IPS-20b (cell line): ENCODE measurements at regions not wholly inside any gene's neighbourhood (a gene's known extent, or its start where the extent isn't known, plus 50 kb on each side); places are given as distances from the start of the nearest gene placed in this dataset.

Experiments
- H3K27ac ChIP-seq: one replicate; pipeline ENCODE4 v1.5.1; 2013; ENCODE audit warnings: low read length
- H3K27me3 ChIP-seq: 2 replicates; pipeline ENCODE4 v1.6.1; 2013; ENCODE audit warnings: mild to moderate bottlenecking, low read length, inconsistent platforms; ENCODE audit not compliant: insufficient read depth
- H3K36me3 ChIP-seq: 2 replicates; pipeline ENCODE4 v1.6.1; 2013; ENCODE audit warnings: low read depth, mild to moderate bottlenecking, inconsistent platforms, low read length, moderate library complexity; ENCODE audit not compliant: insufficient read depth
- H3K4me1 ChIP-seq: 2 replicates; pipeline ENCODE4 v1.6.1; 2013; ENCODE audit warnings: mild to moderate bottlenecking, control low read depth, inconsistent platforms, low read length, moderate library complexity; ENCODE audit not compliant: insufficient read depth
- H3K4me3 ChIP-seq: 2 replicates; pipeline ENCODE4 v1.5.1; 2013; ENCODE audit warnings: mild to moderate bottlenecking, low read length, inconsistent platforms
- H3K9ac ChIP-seq: 2 replicates; pipeline ENCODE4 v1.6.1; 2013; ENCODE audit warnings: low read depth, mild to moderate bottlenecking, inconsistent platforms, low read length, moderate library complexity
- H3K9me3 ChIP-seq: 2 replicates; pipeline ENCODE4 v1.6.1; 2013; ENCODE audit warnings: mild to moderate bottlenecking, low read depth, low read length, inconsistent platforms; ENCODE audit not compliant: insufficient read depth

- Histone ChIP-seq H3K36me3 (peaks cover 14% of the 10 kb centered on the region), H3K27ac (no peak overlapping the region), H3K27me3 (peaks cover 33% of the 10 kb centered on the region), H3K9ac (no peak overlapping the region), H3K4me3 (peak overlapping the region; percentile 70; the same call in 1 of the 2 replicates), H3K9me3 (no peaks in the 10 kb centered on the region), H3K4me1 (peaks cover 9% of the 10 kb centered on the region; the same call in 1 of the 2 replicates)
Measured at GRCh38 chr1:9179463-9180110, 50.7 kb upstream of the GPR157 start.

- H3K9ac ChIP-seq, result no peak overlapping the region
- H3K36me3 ChIP-seq, result peaks cover 8% of the 10 kb centered on the region
- H3K4me3 ChIP-seq, result peak overlapping the region; percentile 70
- no peaks in the 10 kb centered on the region for H3K9me3 ChIP-seq
- H3K27me3 ChIP-seq, result peaks cover 37% of the 10 kb centered on the region
- H3K4me1 ChIP-seq, result peaks cover 9% of the 10 kb centered on the region; the same call in 1 of the 2 replicates
- no peak overlapping the region for H3K27ac ChIP-seq
Measured at GRCh38 chr1:9180111-9180819, 51.4 kb upstream of the GPR157 start.

- Histone ChIP-seq H3K27ac (no peak overlapping the region), H3K27me3 (peaks cover 37% of the 10 kb centered on the region), H3K9me3 (no peaks in the 10 kb centered on the region), H3K4me3 (peak overlapping the region; percentile 70), H3K36me3 (0 out of 2 replicates have a peak, but pooled peaks cover 4% of the 10 kb centered on the region), H3K9ac (peak overlapping the region; percentile 81), H3K4me1 (peaks cover 9% of the 10 kb centered on the region; the same call in 1 of the 2 replicates)
Measured at GRCh38 chr1:9181176-9181906, 52.4 kb upstream of the GPR157 start.

GRCh38 chr1:9181990-9182783, 52.4 kb upstream of the H6PD start:
- no peaks in the 10 kb centered on the region for H3K36me3 ChIP-seq
- H3K9me3 ChIP-seq, result no peaks in the 10 kb centered on the region
- peak overlapping the region; percentile 70 for H3K4me3 ChIP-seq
- H3K9ac ChIP-seq, result peak overlapping the region; percentile 81
- peaks cover 37% of the 10 kb centered on the region for H3K27me3 ChIP-seq
- H3K27ac ChIP-seq, result no peak overlapping the region
- peaks cover 9% of the 10 kb centered on the region; the same call in 1 of the 2 replicates for H3K4me1 ChIP-seq

- H3K27me3 ChIP-seq, result peaks cover 37% of the 10 kb centered on the region
- H3K9me3 ChIP-seq, result no peaks in the 10 kb centered on the region
- no peak overlapping the region for H3K27ac ChIP-seq
- peak overlapping the region; percentile 70 for H3K4me3 ChIP-seq
- peak overlapping the region; percentile 81; the same call in 1 of the 2 replicates for H3K9ac ChIP-seq
- H3K4me1 ChIP-seq, result peaks cover 9% of the 10 kb centered on the region; the same call in 1 of the 2 replicates
- H3K36me3 ChIP-seq, result no peaks in the 10 kb centered on the region
Measured at GRCh38 chr1:9182784-9183257, 51.8 kb upstream of the H6PD start.

GRCh38 chr1:9183441-9183840, 51.1 kb upstream of the H6PD start:
- no peak overlapping the region for H3K27ac ChIP-seq
- no peaks in the 10 kb centered on the region for H3K9me3 ChIP-seq
- H3K4me1 ChIP-seq, result peaks cover 9% of the 10 kb centered on the region; the same call in 1 of the 2 replicates
- H3K9ac ChIP-seq, result peak overlapping the region; percentile 81; the same call in 1 of the 2 replicates
- H3K27me3 ChIP-seq, result peaks cover 37% of the 10 kb centered on the region
- no peaks in the 10 kb centered on the region for H3K36me3 ChIP-seq
- H3K4me3 ChIP-seq, result peak overlapping the region; percentile 70

GRCh38 chr1:9183898-9184297, 50.7 kb upstream of the H6PD start:
- Histone ChIP-seq H3K27ac (no peak overlapping the region), H3K36me3 (no peaks in the 10 kb centered on the region), H3K9ac (no peak overlapping the region; the same call in 1 of the 2 replicates), H3K9me3 (no peaks in the 10 kb centered on the region), H3K4me1 (peaks cover 9% of the 10 kb centered on the region; the same call in 1 of the 2 replicates), H3K27me3 (peaks cover 37% of the 10 kb centered on the region), H3K4me3 (peak overlapping the region; percentile 70)

- Histone ChIP-seq H3K9me3 (no peaks in the 10 kb centered on the region), H3K9ac (no peak overlapping the region), H3K27me3 (peaks cover 37% of the 10 kb centered on the region), H3K27ac (no peak overlapping the region), H3K4me3 (no peak overlapping the region), H3K36me3 (no peaks in the 10 kb centered on the region), H3K4me1 (peaks cover 9% of the 10 kb centered on the region; the same call in 1 of the 2 replicates)
Measured at GRCh38 chr1:9184749-9185148, 49.8 kb upstream of the H6PD start.
